ENCODE measurements at regions not wholly inside any gene's neighbourhood (a gene's known extent, or its start where the extent isn't known, plus 50 kb on each side); places are given as distances from the start of the nearest gene placed in this dataset.

- Histone ChIP-seq H4K20me1 (ENCODE audit: control insufficient read depth, insufficient read depth, low read depth, low read length) (no peaks in the 10 kb centered on the region), H3F3A (ENCODE audit: control insufficient read depth, insufficient read depth) (no peaks in the 10 kb centered on the region), H3K79me2 (ENCODE audit: control insufficient read depth, low read length) (no peaks in the 10 kb centered on the region), H3K27ac (ENCODE audit: low read depth, low read length) (no peak overlapping the region), H3K9me3 (ENCODE audit: control insufficient read depth, insufficient read depth, low read length) (no peaks in the 10 kb centered on the region), H3K36me3 (ENCODE audit: control insufficient read depth, low read length) (no peaks in the 10 kb centered on the region), H3K9me2 (replicated peaks; ENCODE audit: control insufficient read depth, low read length) (no peaks in the 10 kb centered on the region), H3K4me1 (ENCODE audit: control insufficient read depth, low read length) (no peaks in the 10 kb centered on the region), H3K4me3 (ENCODE audit: low read length) (no peak overlapping the region), H3K4me2 (ENCODE audit: low read length) (no peak overlapping the region), H3K27me3 (ENCODE audit: control insufficient read depth, low read length) (no peaks in the 10 kb centered on the region)
- TF ChIP-seq CTCF (IDR thresholded peaks at IDR 0.05; ENCODE audit: low read depth, low read length, poor library complexity, severe bottlenecking) (no peak), EZH2phosphoT487 (IDR thresholded peaks at IDR 0.05; ENCODE audit: borderline replicate concordance, low read length) (no peak)
Measured at GRCh38 chr3:144655423-144655822, 683.8 kb downstream of the DIPK2A start.

GRCh38 chr3:144660186-144660585 is 688.6 kb downstream of the DIPK2A start:
- Histone ChIP-seq H3K4me2 (ENCODE audit: low read length) (no peak overlapping the region), H3K9me2 (replicated peaks; ENCODE audit: control insufficient read depth, low read length) (no peaks in the 10 kb centered on the region), H3K9me3 (ENCODE audit: control insufficient read depth, insufficient read depth, low read length) (peaks cover 8% of the 10 kb centered on the region; the same call in 1 of the 2 replicates), H4K20me1 (ENCODE audit: control insufficient read depth, insufficient read depth, low read depth, low read length) (no peaks in the 10 kb centered on the region), H3K4me3 (ENCODE audit: low read length) (no peak overlapping the region), H3K79me2 (ENCODE audit: control insufficient read depth, low read length) (no peaks in the 10 kb centered on the region), H3K36me3 (ENCODE audit: control insufficient read depth, low read length) (no peaks in the 10 kb centered on the region), H3F3A (ENCODE audit: control insufficient read depth, insufficient read depth) (no peaks in the 10 kb centered on the region), H3K27ac (ENCODE audit: low read depth, low read length) (no peak overlapping the region), H3K4me1 (ENCODE audit: control insufficient read depth, low read length) (no peaks in the 10 kb centered on the region), H3K27me3 (ENCODE audit: control insufficient read depth, low read length) (no peaks in the 10 kb centered on the region)
- no peak for TF ChIP-seq CTCF (IDR thresholded peaks at IDR 0.05; ENCODE audit: low read depth, low read length, poor library complexity, severe bottlenecking)
- no peak for TF ChIP-seq EZH2phosphoT487 (IDR thresholded peaks at IDR 0.05; ENCODE audit: borderline replicate concordance, low read length)

GRCh38 chr3:144662729-144663128 is 691.1 kb downstream of the DIPK2A start:
- Histone ChIP-seq H3K4me3 (ENCODE audit: low read length) (no peak overlapping the region), H3K36me3 (ENCODE audit: control insufficient read depth, low read length) (no peaks in the 10 kb centered on the region), H3K4me1 (ENCODE audit: control insufficient read depth, low read length) (no peaks in the 10 kb centered on the region), H3K79me2 (ENCODE audit: control insufficient read depth, low read length) (no peaks in the 10 kb centered on the region), H3K4me2 (ENCODE audit: low read length) (no peak overlapping the region), H3K9me2 (replicated peaks; ENCODE audit: control insufficient read depth, low read length) (no peaks in the 10 kb centered on the region), H4K20me1 (ENCODE audit: control insufficient read depth, insufficient read depth, low read depth, low read length) (no peaks in the 10 kb centered on the region), H3F3A (ENCODE audit: control insufficient read depth, insufficient read depth) (no peaks in the 10 kb centered on the region), H3K9me3 (ENCODE audit: control insufficient read depth, insufficient read depth, low read length) (peaks cover 8% of the 10 kb centered on the region; the same call in 1 of the 2 replicates), H3K27me3 (ENCODE audit: control insufficient read depth, low read length) (no peaks in the 10 kb centered on the region), H3K27ac (ENCODE audit: low read depth, low read length) (no peak overlapping the region)
- TF ChIP-seq CTCF (IDR thresholded peaks at IDR 0.05; ENCODE audit: low read depth, low read length, poor library complexity, severe bottlenecking) (no peak), EZH2phosphoT487 (IDR thresholded peaks at IDR 0.05; ENCODE audit: borderline replicate concordance, low read length) (no peak)

Measured in DOHH2 (cell line).